ENCODE measurements at regions not wholly inside any gene's neighbourhood (a gene's known extent, or its start where the extent isn't known, plus 50 kb on each side); places are given as distances from the start of the nearest gene placed in this dataset.
"Not testable (repeated sequence)": the region's sequence is repeated elsewhere in the genome, so short reads cannot be mapped to it uniquely, and the experiment has no call there.

- DNase-seq (ENCODE audit: low read depth in 2 of 2) = peak; percentile 57 to 65
These were observed 792.2 kb upstream of the CDH9 start for GRCh38 chr5:27830546-27830945.

- no peak for DNase-seq (ENCODE audit: low read depth in 2 of 2)
These were observed 783.3 kb upstream of the CDH9 start for GRCh38 chr5:27821681-27822080.

DNA sequence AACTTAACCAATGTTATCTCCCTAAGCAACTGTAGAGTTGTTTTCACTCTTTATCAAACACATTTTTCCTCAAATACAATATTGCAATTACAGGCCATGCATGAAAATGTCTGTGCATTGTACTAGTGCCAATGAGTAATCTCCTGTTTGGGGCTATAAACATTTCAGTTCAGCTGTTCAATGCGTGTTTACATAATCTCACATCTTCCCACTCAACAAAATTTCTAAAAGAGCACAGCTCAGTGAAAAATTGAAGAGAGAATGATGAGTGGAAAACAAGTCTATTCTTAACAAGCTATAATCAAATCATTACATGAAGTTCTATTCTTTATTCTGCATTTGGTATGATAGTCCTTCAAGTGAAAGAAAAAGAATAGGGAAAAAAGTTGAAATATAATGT, 780.5 kb upstream of the CDH9 start:
- no peak for DNase-seq (ENCODE audit: low read depth in 2 of 2)

- DNase-seq (ENCODE audit: low read depth in 2 of 2) = no peak
These were observed 776.6 kb upstream of the CDH9 start for GRCh38 chr5:27814983-27815382.

DNA sequence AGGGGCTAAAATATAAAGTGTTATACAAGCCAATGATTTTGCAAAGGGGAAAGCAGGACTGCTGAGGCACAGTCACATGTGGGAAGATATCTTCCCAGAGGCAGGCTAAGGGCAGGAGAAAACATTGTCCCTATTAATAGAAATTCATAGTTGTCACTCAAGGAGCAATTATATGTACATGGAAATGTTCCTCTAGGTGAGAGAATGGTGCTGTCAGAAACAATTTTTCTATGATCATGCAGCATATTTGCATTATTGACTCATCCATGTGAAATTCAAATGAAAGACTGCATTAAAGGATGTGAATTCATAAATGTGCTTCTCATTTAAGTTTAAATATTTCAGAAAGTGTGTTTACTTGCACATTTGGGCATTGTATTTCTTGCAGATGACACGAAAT, 775.9 kb upstream of the CDH9 start:
- DNase-seq (ENCODE audit: low read depth in 2 of 2) = no peak

GRCh38 chr5:27810458-27810857, 772.1 kb upstream of the CDH9 start:
- no peak for DNase-seq (ENCODE audit: low read depth in 2 of 2)

DNA sequence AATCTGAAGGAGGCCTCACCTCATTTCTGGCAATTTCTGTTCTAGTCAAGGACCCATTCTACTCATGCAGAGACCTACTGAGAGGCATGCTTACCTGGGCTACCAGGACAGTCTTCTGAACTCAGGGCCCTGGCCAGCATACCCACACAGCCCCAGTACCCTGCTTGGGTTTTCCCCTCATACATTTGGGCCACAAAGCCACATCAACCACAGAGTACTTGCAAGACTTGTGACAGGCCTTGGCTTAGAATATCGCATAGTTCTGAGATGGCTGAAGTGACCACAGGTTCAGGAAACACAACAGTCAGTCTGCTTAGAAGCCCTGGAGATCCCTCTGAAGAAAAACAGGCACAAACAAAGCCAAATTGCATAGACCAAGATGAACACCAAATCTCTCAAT, 758.8 kb upstream of the CDH9 start:
- DNase-seq (ENCODE audit: low read depth in 2 of 2) = no peak

GRCh38 chr5:27788184-27788583, 749.8 kb upstream of the CDH9 start:
- no peak for DNase-seq (ENCODE audit: low read depth in 2 of 2)

DNA sequence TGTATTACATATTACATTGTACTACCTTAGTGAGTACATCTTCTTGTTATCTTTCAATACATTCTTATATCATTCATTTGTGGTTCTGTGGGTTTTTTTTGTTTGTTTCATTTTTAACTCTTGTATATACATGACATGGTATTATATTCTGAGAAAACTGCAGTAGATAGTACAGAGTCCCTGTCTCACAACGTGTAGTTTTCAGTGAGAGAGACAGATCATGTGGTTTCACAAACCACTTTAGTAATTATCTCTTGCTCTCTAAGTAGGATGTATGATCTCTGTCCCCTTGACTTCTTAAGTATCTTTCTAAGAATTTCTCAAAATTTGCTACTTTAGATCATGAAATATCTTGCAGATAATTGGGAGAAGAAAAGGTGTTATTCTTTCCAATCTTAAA, 745.9 kb upstream of the CDH9 start:
- DNase-seq (ENCODE audit: low read depth in 2 of 2) = no peak

GRCh38 chr5:27778121-27778520, 739.7 kb upstream of the CDH9 start:
- DNase-seq (ENCODE audit: low read depth in 2 of 2) = no peak

DNA sequence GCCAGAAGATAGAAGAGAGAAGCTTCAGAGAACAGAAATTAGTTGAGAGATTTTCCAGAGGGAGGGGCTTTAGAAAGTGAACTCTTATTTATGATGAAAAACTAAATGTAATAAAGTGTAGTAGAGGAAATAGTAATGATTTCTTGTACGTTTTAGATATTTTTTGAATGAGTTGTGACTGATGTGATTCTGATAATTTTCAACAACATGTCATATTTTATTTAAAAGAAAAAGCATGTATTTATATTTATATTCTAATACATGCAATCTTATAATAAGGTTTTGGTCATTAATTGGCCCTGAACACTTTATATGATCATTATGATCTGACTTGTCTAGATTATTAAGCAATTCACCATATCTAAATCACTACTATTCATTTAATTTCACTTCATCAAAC, 735.2 kb upstream of the CDH9 start:
- no peak for DNase-seq (ENCODE audit: low read depth in 2 of 2)

DNA sequence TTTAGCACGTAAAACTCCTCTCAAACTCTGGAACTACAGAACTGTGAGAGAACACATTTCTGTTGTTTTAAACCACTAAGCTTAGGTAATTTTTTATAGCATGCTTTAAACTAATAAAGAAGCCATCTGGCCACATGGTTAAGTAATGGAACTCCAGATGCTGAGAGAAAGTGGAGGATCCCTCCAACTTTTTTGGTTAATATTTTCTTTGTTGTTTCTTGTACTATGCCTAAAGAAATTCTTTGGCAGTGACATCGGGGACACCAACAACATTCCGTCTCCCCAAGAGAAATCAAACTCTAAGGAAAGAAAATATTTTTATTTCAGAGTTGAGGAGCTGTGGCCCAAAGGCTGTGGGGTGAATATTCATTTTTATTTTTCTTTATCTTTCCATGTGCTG, 734.8 kb upstream of the CDH9 start:
- DNase-seq (ENCODE audit: low read depth in 2 of 2) = no peak

GRCh38 chr5:27769748-27770402, 731.5 kb upstream of the CDH9 start:
- DNase-seq (ENCODE audit: low read depth in 2 of 2) = no peak

DNA sequence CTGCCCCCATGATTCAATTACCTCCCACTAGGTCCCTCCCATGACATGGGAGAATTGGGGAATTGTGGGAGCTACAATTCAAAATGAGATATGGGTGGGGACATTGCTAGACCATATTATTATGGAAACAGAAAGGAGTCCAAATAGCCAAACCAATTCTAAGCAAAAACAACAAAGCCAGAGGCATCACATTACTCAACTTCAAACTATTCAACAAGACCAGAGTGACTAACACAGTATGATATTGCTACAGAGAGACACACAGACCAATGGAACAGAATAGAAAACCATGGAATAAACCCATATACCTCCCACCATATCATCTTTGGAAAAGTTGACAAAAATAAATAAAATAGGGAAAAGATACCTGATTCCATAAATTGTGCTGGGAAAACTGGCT, 710.5 kb upstream of the CDH9 start:
- DNase-seq (ENCODE audit: low read depth in 2 of 2) = no peak

DNA sequence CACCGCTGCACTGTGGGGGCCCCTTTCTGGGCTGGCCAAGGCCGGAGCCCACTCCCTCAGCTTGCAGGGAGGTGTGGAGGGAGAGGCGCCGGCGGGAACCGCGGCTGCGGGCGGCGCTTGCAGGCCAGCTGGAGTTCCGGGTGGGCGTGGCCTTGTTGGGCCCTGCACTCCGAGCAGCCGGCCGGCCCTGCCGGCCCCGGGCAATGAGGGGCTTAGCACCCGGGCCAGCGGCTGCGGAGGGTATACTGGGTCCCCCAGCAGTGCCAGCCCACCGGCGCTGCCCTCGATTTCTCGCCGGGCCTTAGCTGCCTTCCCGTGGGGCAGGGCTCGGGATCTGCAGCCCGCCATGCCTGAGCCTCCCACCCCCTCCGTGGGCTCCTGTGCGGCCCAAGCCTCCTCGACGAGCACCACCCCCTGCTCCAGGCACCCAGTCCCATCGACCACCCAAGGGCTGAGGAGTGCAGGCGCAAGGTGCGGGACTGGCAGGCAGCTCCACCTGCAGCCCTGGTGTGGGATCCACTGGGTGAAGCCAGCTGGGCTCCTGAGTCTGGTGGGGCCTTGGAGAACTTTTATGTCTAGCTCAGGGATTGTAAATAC, 705.1 kb upstream of the CDH9 start:
- DNase-seq (ENCODE audit: low read depth in 2 of 2) = not testable (repeated sequence)

DNA sequence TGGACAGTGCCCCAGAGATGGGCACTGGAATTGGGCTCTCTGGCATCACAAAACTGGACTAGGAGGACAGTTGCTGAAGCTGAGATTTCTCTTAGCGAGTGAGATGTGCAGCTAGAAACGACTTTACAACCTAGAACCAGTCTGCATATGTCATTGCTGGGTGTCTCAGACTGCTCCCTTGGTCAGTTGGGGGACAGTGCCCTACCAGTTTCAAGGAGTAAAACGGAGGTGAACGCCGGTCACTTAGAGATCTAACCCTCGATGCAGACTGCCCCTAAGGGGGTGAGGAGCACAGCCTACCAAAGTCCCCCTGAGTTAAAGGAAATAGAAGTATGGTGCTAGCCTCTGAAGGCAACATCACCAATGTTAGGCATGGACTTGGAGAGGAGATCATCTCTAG, 704.4 kb upstream of the CDH9 start:
- DNase-seq (ENCODE audit: low read depth in 2 of 2) = no peak

DNA sequence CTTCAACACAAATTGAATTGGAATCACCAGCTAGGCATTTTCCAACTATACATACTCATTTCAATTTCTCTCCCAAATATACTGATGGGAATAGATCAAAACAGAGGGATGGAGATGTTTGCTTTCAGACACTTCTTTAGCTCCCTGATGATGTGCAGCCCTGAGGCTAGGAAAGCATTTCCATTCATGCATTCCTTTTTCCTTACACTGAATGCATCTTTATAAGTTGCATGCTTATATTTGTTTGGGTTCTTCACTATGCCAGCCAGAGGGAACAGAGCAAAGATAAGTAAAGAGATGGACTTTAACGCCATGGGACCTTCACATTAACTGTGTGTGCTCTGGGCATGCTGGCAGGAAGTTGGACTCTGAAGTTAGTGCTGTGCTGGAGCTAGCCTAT, 696.5 kb upstream of the CDH9 start:
- no peak for DNase-seq (ENCODE audit: low read depth in 2 of 2)

- DNase-seq (ENCODE audit: low read depth in 2 of 2) = no peak
These were observed 694.9 kb upstream of the CDH9 start for GRCh38 chr5:27733237-27733636.

- no peak for DNase-seq (ENCODE audit: low read depth in 2 of 2)
These were observed 688.9 kb upstream of the CDH9 start for GRCh38 chr5:27727254-27727653.

DNA sequence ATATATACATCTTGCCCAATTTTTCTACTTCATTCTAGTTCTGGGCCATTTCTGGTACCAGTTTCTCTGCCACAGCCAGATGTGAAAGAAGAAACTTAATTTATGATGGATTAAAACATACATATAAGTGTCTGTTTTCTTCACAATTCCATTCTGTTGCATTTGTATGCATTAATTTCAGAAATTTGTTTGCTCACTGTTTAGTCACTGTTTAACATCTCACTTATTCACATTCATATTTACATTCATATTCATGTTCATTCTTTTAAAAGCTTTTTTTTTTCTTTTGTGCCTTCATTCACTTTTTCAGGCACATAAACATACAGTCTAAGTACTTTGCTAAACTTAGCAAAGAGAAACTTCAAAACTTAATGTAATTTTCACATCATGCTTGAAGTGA, 684.0 kb upstream of the CDH9 start:
- DNase-seq (ENCODE audit: low read depth in 2 of 2) = no peak

GRCh38 chr5:27708534-27708933, 670.1 kb upstream of the CDH9 start:
- DNase-seq (ENCODE audit: low read depth in 2 of 2) = no peak

- no peak for DNase-seq (ENCODE audit: low read depth in 2 of 2)
These were observed 668.4 kb upstream of the CDH9 start for GRCh38 chr5:27706832-27707231.

GRCh38 chr5:27705661-27706060, 667.3 kb upstream of the CDH9 start:
- DNase-seq (ENCODE audit: low read depth in 2 of 2) = no peak
